ENCODE measurements at regions not wholly inside any gene's neighbourhood (a gene's known extent, or its start where the extent isn't known, plus 50 kb on each side); places are given as distances from the start of the nearest gene placed in this dataset.

- H3K27ac ChIP-seq (ENCODE audit: insufficient read length, low read depth, low read length) = no peak overlapping the region
- H2BK20ac ChIP-seq (ENCODE audit: low read depth, low read length, poor library complexity, severe bottlenecking) = no peak overlapping the region
- no peak overlapping the region for H3K14ac ChIP-seq (ENCODE audit: insufficient read depth, low read length)
- no peak overlapping the region for H3K18ac ChIP-seq (ENCODE audit: insufficient read length, low read depth, low read length)
- no peak overlapping the region for H3K56ac ChIP-seq (ENCODE audit: insufficient read length, low read depth, low read length)
- no peak overlapping the region for H4K91ac ChIP-seq (ENCODE audit: insufficient read length, low read depth, low read length)
- no peak overlapping the region for H4K5ac ChIP-seq (ENCODE audit: insufficient read length, low read depth, low read length)
- H4K20me1 ChIP-seq (ENCODE audit: control insufficient read depth, insufficient read depth, insufficient read length) = no peaks in the 10 kb centered on the region
- peak; percentile 15 for DNase-seq
- no peak overlapping the region for H2BK15ac ChIP-seq (ENCODE audit: low read depth, low read length)
- H3K27me3 ChIP-seq (ENCODE audit: insufficient read depth, low read length) = no peaks in the 10 kb centered on the region
- no peak overlapping the region for H2AK5ac ChIP-seq (ENCODE audit: insufficient read length, low read length)
- H2AFZ ChIP-seq (ENCODE audit: low read length) = no peak overlapping the region
- peaks cover 4% of the 10 kb centered on the region; the same call in 1 of the 2 replicates for H3K27me3 Mint-ChIP-seq (ENCODE audit: low read depth)
- no peaks in the 10 kb centered on the region for H3K79me1 ChIP-seq (ENCODE audit: insufficient read depth, low read depth, low read length, poor library complexity, severe bottlenecking)
- H3K79me2 ChIP-seq (ENCODE audit: insufficient read depth, low read length) = no peaks in the 10 kb centered on the region
- no peak overlapping the region for H3T11ph ChIP-seq (ENCODE audit: low read length)
- no peak overlapping the region for H3K4ac ChIP-seq (ENCODE audit: low read depth, low read length)
- no peak overlapping the region for H3K4me2 ChIP-seq (ENCODE audit: insufficient read depth, insufficient read length, low read length)
- H3K36me3 Mint-ChIP-seq (ENCODE audit: insufficient read depth in 1 of 3, low read depth in 3 of 3) = no peaks in the 10 kb centered on the region
- H4K8ac ChIP-seq (replicated peaks; ENCODE audit: insufficient read length, low read depth, low read length) = no peak overlapping the region
- no peak for TF ChIP-seq CTCF (conservative IDR thresholded peaks at IDR 0.05)
- no peak overlapping the region for H3K23ac ChIP-seq (ENCODE audit: insufficient read length, low read depth, low read length)
- no peaks in the 10 kb centered on the region for H3K9me3 ChIP-seq (ENCODE audit: control insufficient read depth, low read depth, low read length)
- no peak overlapping the region for H3K27ac Mint-ChIP-seq
- no peak overlapping the region for H2BK120ac ChIP-seq (ENCODE audit: low read depth, low read length, poor library complexity, severe bottlenecking)
- no peak overlapping the region for H3K9ac ChIP-seq (ENCODE audit: extremely low read depth, insufficient read length, low read length)
- no peaks in the 10 kb centered on the region for H3K23me2 ChIP-seq (ENCODE audit: insufficient read length, low read depth, low read length, poor library complexity, severe bottlenecking)
- WGBS (ENCODE audit: extremely low coverage, insufficient read length, low lambda C conversion rate) = no CpG with 5 or more reads among the region's 8 CpGs
- H3K9me3 Mint-ChIP-seq = no peaks in the 10 kb centered on the region
- no peak overlapping the region for H2BK12ac ChIP-seq (ENCODE audit: insufficient read length, low read depth, low read length)
- H3K4me1 Mint-ChIP-seq = peaks cover 7 to 20% of the 10 kb centered on the region in 2 experiments
- no peak overlapping the region for H2BK5ac ChIP-seq (ENCODE audit: insufficient read length, low read length)
- no peak overlapping the region for H3K4me3 Mint-ChIP-seq
- no peaks in the 10 kb centered on the region for H3K4me1 ChIP-seq (ENCODE audit: insufficient read depth, low read length)
Observed at GRCh38 chr5:133844836-133845235, 123.6 kb downstream of the C5orf15 start.
